Stimulated activated naive CD4-positive, alpha-beta T cell (primary cell): ENCODE measurements at regions not wholly inside any gene's neighbourhood (a gene's known extent, or its start where the extent isn't known, plus 50 kb on each side); places are given as distances from the start of the nearest gene placed in this dataset.
A peak's percentile ranks its signal among the peaks of the same experiment; 100 is the strongest.

Experiments
- DNase-seq, 6 experiments: peaks; one replicate each; lab custom pipeline; 2025; lab: John Stamatoyannopoulos, UW

DNA sequence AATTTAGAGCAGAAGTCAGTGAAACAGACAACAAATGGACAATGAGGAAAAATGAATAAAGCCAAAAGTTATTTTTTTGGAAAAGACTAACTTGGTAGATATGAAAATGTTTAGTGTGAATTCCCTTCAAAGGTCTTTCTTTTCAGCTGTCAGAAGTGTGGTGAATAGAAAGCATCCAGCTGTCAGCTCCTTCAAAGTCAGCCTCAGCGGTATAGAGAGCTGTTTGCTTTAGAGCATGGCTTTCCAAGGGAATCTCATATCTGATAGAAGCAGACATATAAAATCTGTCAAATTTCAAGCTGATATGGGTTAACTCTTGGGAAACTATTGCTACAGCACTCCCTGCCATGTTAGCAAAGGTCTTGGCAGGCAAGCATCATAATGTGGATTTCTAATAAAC is 309.3 kb downstream of the CASP12 start:
- no peak for DNase-seq

GRCh38 chr11:104588446-104588845 is 309.8 kb downstream of the CASP12 start:
- no peak for DNase-seq

GRCh38 chr11:104584823-104585222 is 313.4 kb downstream of the CASP12 start:
- no peak for DNase-seq

DNA sequence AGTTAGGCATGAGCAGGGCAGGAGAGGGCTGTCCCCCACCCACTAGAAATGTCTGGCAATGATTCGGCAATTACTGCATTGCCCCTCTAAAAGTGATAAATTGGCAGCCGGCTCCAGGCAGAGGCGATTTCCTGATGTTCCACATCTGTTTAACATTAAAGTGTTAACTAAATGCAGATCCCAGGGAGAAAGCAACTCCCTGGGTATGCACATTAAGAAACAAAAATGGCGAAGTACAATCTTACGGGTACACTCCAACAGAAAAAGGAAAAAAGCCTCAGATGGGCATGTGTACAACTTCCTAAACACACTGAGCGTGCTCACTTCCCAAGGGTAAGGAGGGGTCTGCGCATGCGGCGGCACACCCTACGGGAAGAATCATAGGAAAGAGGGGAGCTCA is 314.4 kb downstream of the CASP12 start:
- no peak for DNase-seq

GRCh38 chr11:104582431-104582830 is 315.8 kb downstream of the CASP12 start:
- DNase-seq, result no peak

DNA sequence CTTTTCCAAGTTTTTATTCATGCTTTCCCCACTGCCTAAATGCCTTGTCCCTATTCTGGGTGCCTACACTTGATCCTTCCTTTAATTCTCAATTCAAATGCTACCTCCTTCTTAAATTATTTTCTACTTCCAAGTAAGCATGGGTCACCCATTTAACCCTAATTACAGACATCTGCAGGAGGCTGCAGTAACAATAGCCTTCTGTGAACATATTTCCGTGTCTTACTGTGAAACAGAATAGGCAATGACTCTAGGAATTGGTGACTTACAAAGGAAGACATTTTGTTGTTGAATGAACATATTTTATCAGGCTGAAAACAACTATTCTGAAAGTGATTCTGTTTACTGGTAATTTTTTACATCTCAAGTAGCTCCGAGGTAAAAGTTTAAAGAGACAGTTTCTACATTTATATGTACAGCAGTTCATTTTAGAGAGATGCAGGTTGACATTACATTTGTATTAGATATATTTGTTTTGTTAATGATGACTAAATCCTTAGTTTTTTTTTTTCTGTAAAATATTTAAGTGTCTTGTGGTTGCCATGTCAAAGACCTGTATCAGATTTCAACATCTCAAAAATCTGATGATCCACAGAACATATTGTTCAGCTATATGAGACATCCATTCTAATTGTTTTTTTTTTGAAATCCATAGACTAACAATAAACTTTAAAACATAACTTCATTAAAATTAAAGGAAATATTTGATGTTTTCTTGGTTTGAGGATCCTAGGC is 316.8 kb downstream of the CASP12 start:
- DNase-seq, result no peak

GRCh38 chr11:104573441-104573990 is 324.7 kb downstream of the CASP12 start:
- DNase-seq, result no peak

DNA sequence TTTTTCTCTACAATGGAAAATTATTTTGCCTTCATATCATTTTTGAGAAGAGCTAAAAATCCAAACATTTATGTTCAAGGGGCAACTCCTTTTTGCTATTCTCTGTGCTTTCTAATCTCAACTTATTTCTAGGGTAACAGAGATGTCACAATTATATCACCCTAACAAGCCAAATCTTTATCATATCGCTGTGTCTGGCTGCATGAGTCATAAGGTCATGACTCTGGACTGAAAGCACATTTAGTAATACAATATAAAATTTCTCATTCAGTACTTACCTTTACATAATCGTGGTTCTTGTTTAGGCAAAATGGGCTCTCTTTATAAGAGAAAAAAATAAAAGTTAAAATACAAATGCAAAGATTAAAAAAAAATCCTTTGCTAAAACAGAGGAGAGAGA is 326.0 kb downstream of the CASP12 start:
- no peak for DNase-seq

- no peak for DNase-seq
These were observed 328.1 kb downstream of the CASP12 start for GRCh38 chr11:104570078-104570701.

DNA sequence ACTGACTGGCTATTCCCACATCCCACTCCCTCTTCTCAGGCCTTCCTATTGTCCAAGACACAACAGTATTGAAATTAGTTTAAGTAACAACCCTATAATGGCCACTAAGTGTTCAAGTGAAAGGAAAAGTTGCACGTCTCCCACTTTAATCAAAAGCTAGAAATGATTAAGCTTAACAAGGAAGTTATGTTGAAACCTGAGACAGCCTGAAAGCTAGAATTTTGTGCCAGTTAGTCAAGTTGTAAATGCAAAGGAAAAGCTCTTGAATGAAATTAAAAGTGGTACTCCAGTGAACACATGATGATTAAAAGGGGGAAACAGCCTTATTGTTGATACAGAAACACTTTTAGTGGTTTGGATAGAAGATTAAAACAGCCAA is 332.7 kb downstream of the CASP12 start:
- no peak for DNase-seq

DNA sequence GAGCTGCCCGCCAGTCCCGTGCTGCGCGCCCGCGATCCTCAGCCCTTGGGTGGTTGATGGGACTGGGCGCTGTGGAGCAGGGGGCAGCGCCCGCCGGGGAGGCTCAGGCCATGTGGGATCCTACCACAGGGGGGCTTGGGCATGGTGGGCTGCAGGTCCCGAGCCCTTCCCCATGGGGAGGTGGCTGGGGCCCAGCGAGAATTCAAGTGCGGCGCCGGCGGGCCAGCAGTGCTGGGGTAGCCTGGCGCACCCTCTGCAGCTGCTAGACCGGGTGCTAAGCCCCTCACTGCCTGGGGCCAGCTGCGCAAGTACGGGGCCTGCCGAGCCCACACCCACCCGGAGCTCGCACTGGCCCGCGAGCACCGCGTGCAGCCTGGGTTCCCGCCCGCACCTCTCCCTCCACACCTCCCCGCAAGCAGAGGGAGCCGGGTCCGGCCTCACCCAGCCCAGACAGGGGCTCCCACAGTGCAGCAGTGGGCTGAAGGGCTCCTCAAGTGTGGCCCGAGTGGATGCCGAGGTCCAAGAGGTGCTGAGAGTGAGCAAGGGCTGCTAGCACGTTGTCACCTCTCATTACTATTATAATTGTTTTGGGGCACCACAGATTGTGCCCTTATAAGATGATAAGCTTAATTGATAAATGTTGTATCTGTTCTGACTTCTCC is 333.2 kb downstream of the CASP12 start:
- DNase-seq, result no peak

DNA sequence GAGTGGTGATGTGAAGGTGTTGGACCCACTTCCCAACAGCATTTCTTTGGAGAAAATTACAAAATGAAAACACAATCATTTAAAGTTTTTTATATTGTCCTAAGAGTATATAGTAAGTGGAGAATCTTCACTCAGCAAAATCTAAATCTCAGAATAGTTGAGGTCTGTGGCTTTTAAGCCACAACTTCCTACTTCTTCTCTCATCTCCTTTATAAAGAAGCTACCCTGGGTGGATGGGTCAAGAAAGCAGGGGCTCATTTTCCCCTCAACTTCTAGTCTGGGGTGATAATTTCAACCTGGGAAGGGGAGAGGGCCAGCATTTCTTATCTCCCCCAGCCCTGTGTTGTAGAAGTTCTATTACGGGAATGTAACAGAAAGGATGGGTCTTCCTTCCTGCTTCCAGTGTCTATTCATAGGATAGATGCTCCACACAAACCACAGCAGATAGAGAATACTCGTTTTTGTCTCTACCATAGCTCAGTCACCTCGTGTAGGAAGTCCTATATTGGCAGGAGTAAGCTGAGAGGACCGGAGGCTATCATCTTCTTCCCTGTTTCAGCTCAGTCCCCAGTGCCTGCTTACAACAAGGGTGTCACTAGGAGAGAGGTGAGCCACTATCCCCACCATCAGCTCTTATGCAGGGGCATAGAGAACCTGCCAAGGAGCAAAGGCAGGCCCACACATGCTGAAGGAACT is 341.5 kb downstream of the CASP12 start:
- DNase-seq, result no peak

- no peak for DNase-seq
These were observed 349.2 kb downstream of the CASP12 start for GRCh38 chr11:104549019-104549418.

DNA sequence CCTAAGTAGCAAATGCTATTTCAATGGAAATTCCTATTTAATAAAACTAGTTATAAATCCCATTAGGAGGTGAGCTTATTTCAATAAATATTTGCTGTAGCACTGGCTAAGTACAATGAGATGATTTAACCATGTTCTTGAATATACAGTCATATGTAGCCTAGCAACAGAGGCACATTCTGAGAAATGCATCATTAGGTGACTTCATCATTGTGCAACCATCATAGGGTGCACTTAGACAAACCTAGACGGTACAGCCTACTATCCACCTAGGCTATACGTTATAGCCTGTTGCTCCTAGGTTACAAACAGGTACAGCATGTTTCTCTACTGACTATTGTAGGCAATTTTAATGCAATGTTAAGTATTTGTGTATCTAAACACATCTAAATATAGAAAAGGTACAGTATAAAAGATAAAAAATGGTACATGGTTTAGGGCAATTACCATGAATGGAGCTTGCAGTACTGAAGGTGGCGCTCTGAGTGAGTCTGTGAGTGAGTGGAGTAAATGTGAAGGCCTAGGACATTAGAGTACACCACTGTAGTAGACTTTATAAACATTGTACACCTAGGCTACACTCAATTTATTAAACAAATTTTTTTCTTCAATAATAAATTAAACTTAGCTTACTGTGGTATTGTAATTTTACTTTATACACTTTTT is 350.1 kb downstream of the CASP12 start:
- no peak for DNase-seq

GRCh38 chr11:104546501-104546900 is 351.8 kb downstream of the CASP12 start:
- DNase-seq, result no peak

GRCh38 chr11:104541701-104542100 is 356.6 kb downstream of the CASP12 start:
- DNase-seq, result no peak

- DNase-seq, result no peak
These were observed 359.9 kb downstream of the CASP12 start for GRCh38 chr11:104538313-104538712.

DNA sequence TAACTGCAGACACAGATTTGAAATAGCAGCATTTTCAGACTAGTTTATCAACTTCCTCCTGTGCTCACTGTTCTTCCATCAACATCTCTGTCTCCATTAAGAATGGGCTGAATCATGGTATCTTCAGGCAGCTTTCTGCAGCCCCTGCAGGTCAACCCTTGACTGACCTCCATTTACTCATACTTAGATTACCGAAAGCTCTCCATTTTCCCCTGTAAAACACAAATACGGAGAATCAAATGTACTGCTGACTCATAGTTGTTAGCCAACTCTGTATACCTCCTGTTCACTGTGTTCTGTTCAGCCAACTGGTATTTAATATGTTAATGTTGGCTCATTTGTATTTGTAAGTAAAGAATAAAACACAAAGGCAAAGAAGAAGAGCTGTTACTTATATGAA is 364.0 kb downstream of the CASP12 start:
- DNase-seq, result no peak

DNA sequence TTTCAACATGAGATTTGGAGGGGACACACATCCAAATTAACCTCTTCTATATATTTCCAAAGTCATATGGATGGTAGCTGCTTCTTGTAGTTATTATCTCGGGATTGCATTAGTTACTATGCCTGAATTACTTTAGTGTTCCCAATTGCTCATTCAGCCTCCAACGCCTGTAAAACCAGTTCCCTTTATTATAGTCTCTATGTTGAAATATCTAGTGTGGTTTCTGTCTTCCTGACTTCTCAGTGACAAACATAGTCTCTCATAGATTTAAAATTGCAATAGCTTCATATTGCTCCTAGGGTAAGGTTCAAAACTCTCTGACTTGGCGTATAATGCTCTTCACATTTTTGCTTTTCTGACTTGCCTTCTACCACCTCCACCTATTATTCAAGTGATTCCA is 366.4 kb downstream of the CASP12 start:
- DNase-seq, result no peak

GRCh38 chr11:104531075-104531474 is 367.1 kb upstream of the PDGFD start:
- peak in 1 of 6 experiments; percentile 29 for DNase-seq

GRCh38 chr11:104529906-104530305 is 366.0 kb upstream of the PDGFD start:
- DNase-seq, result no peak

DNA sequence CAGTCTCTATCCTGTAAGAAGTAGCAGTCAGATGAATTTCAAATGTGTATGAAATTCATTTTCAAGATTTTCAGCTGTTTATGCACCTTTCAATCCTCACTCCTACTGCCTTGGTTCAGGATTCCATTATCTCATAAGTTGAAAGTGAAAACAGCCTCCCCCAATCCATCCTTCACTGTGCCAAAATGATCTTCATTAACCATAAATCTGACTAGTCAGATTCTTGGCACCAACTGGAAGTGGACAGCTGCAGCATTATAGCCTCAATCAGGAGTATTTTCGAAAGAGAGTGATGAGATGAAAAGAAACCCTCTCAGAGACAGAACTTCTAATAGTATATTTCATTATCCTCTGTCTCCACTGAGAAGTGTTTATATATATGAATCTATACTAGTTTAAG is 365.3 kb upstream of the PDGFD start:
- DNase-seq, result no peak
